ENCODE measurements at regions not wholly inside any gene's neighbourhood (a gene's known extent, or its start where the extent isn't known, plus 50 kb on each side); places are given as distances from the start of the nearest gene placed in this dataset.

DNA sequence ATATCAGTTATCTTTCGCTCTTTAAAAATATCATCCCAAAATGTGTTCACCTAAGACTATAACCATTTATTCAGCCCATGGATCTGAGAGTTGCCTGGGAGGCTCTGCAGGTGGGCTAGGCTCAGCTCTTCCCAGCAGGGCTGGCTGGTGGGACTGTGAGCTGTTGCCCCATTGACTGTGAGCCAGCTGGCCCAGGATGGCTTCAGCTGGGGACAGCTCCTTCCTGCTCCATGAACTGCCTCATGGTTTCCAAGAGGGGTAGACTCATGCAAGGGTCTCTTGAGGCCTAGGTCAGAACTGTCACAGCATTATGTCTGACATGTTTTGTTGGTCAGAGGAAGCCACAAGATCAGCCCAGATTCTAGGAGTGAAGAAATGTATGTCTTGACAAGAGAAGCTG lies 114.1 kb upstream of the E2F7 start:
- DNase-seq: no peak

DNA sequence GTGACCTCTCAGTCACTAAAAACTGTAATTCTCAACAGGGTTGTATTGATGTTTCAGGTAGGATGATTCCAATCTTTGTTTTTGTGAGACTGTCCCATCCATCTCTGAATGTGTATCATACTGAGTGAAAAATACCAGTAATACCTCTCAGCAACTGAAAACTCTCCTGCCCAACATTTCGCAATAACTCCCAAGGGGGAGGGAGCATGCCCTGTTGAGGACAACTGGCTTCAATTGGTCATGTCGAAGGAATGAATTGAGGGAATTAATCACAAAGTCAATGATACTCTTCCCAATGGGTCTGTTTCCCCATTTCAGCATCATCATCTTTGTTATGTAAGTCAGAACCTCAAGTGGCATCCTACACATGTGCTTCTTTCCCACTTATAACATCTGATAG lies 102.4 kb upstream of the E2F7 start:
- no peak for DNase-seq

- DNase-seq: no peak
Measured at GRCh38 chr12:77166696-77167095, 101.3 kb upstream of the E2F7 start.

GRCh38 chr12:77163074-77164038 lies 98.0 kb upstream of the E2F7 start:
- no peak for DNase-seq

- no peak for DNase-seq
Measured at GRCh38 chr12:77161944-77162343, 96.6 kb upstream of the E2F7 start.

DNA sequence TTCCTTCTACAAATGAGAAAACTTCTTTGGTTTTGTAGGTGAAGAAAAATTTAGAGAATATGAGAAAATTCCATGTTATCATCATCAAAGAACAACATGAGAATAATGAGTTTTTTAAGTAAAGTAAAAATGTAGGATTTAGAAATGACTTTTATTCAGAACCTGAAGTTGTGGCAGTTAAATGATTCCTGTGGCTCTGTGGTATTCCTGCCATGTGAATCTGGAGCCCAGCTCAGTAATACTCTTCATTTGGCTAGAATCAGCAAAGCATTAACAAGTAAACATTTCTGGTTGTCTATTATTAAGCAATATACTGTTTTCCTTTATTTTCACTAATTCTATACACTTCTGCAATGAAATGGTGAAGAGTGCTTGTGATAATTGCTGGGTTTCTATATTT lies 95.6 kb upstream of the E2F7 start:
- no peak for DNase-seq

GRCh38 chr12:77153706-77154105 lies 88.3 kb upstream of the E2F7 start:
- DNase-seq: no peak

GRCh38 chr12:77152623-77153193 lies 87.3 kb upstream of the E2F7 start:
- no peak for DNase-seq

DNA sequence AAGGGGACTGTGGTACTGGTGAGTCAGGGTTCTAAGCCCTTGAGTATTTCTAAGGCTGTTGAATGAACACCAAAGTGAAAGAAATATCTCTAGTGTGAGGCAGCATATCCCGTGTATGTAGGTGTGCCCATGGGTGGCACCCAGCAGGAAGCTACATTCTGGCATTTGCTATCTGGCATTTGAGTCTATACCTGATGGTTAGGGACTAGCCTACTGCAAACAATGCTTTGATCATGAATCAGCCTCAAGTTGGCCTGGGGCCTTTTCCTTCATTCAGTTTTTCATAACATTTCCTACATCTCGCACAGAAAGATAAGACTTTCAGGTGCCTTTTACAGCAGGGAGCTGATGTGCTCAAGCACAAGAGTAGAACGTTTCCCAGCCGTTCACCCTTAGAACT lies 85.7 kb upstream of the E2F7 start:
- no peak for DNase-seq

GRCh38 chr12:77133566-77133965 lies 68.2 kb upstream of the E2F7 start:
- no peak for DNase-seq

DNA sequence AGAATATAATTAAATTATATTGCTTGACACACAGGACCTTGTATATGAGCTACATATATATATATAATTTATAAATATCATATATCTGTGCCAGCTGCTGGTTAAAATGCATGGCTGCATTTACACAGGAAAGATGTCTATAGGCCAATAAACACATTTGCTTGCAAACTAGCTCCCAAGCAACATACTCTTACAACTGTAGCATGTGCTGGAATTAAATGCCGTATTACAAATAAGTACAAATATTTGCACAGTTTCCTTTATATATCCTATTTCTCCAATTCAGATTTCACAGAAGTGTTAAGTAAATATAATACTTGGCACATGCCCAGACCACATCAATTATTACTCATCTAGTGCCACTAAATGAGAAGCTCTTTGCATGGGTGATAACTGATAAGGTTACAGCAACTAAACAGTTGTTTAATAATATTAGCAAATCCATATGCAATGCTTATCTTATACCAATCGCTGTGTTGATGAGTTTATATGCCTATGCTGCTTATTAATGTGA lies 66.7 kb upstream of the E2F7 start:
- DNase-seq: no peak

DNA sequence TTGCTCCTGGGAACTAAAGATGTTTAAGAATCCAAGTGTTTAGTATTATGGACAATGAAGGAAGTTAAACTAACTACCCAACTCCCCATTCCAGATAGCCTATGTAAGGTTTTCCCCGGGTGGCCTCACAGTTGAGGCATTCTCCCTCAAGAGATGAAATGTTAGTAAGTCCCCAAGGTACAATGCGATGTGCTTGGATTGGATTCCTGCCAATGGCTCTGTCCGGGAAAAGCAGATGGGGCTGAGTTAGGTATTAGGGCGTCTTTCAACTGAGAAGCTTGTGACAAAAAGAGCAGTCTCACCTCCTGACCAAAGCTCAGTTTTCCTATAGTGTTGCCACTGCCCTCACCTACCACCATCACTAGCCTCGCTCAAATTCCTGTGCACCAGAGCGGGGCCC lies 64.8 kb upstream of the E2F7 start:
- DNase-seq: no peak

DNA sequence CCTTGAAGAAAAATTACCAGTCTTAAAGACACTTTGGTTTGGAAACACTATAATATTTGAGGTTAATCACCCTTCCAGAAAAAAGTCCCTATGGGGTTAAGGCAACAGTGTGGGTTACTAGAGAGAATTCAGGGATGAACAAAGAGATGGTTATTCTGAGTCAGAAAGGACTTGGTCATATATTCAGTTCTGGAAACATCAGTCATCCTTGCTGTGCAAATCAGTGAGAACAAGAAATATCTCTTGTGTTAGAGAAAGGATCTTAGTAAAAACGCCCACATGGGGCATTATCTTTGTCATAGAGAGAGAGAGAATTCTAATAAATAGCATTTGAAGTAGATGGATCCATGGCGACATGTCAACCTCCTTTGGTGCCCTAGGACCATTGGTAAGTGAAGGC lies 59.4 kb upstream of the E2F7 start:
- DNase-seq: no peak

DNA sequence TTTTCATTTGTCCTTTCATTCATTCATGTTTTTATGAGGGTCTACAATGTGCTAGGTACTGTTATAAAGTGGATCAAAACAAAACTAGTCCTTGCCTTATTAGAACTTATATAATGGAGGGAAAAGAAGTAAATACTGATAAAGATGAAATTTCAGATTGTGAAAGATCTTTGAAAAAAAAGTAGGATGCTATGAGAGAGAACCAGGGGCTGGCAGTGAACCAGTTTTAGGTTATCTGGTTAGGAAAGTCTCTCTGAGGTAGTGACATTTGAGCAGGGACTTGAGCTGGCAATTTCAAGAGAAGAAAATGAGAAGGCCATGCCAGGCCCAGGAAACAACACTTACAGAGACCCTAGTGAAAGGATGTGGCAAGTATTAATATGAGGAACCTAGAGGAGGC lies 57.3 kb upstream of the E2F7 start:
- DNase-seq: no peak

DNA sequence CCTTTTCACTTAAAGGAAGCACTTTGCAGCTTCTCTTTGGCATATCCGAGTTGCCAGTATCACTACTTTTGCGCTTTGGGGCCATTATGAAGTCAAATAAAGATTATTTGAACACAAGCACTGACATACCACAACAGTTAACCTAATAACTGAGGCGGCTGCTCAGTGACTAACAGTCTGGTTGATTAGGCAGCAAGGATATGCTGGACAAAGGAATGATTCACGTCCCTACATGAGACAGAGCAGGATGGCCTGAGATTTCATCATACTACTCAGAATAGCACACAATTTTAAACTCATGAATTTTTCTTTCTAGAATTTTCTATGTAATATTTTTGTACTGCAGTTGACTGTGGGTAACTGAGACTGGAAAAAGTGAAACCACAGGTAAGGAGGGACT lies 56.9 kb upstream of the E2F7 start:
- no peak for DNase-seq

- no peak for DNase-seq
Measured at GRCh38 chr12:77120156-77121085, 55.1 kb upstream of the E2F7 start.

- no peak for DNase-seq
Measured at GRCh38 chr12:77118696-77119095, 53.3 kb upstream of the E2F7 start.

DNA sequence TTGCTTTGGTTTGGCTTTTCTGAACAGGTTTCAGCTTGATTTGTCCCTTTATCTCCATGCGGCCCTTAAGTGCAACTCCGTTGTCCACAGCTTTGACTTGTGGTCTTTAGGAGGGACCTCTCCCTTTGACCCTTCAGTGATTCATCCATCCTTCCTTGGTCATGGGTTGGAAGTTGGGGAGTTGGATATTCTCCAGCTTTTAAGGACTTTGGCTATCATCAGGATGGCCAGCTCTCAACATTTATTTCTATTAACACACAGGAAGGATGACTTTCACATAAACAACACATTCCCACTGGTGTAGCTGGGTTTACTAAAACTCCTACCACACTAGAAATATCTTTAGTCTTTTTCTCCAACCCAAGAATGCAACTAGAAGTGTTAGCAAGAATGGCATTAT lies 50.9 kb upstream of the E2F7 start:
- no peak for DNase-seq

DNA sequence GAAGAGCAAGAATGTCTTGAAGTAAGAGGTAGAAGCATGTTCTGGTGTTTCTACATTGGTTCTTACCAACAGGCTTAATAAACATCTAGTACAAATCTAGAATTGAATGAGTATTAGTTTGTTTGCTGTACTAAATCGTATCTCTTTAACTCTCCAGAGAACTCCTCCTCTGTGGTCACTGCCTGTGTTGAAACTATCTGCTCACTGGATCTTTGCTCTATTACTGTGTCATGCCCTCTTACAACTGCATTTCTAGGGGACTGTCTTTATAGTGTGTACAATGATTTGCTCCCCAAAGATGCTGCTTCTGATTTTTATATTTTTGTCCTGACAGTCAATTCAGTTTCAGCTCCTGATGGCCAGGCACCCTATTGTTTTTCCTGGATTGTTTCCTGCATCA lies 50.1 kb upstream of the E2F7 start:
- no peak for DNase-seq
